ENCODE measurements at regions not wholly inside any gene's neighbourhood (a gene's known extent, or its start where the extent isn't known, plus 50 kb on each side); places are given as distances from the start of the nearest gene placed in this dataset.

GRCh38 chr1:55555956-55556725 lies 341.0 kb upstream of the USP24 start:
- TF ChIP-seq POLR2A (IDR thresholded peaks at IDR 0.05; ENCODE audit: low read length) (no peak), GATA1 (IDR thresholded peaks at IDR 0.05; ENCODE audit: low read depth, low read length) (no peak)

All from erythroblast (primary cell).